NCI-H460 (cell line): ENCODE measurements at regions not wholly inside any gene's neighbourhood (a gene's known extent, or its start where the extent isn't known, plus 50 kb on each side); places are given as distances from the start of the nearest gene placed in this dataset.
"Not testable (repeated sequence)": the region's sequence is repeated elsewhere in the genome, so short reads cannot be mapped to it uniquely, and the experiment has no call there.

Experiments used
- DNase-seq: peaks from one replicate; pipeline ENCODE4 v3.0.0-alpha.2; 2016; ENCODE audit warnings: low read depth; ENCODE audit errors: extremely low read depth

DNA sequence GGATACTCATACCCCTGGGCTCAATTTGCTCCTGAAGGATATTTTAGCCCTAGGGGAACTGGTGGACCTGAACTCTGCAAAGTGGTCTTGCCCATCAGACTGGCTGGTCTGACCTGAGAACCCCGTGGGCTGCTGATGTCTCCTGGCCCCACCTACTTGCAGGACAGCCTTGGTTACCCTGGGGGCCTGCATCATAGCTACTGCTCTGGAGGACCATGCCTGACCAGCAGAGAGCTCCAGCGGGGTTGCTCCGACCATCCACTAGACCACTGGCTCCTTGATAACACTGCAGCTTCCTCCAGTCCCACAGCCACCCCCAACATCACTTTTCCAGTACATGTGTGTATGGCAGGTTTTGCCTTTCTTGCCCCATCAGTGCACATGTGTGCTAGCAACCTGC is 331.6 kb upstream of the BRINP3 start:
- DNase-seq = no peak

DNA sequence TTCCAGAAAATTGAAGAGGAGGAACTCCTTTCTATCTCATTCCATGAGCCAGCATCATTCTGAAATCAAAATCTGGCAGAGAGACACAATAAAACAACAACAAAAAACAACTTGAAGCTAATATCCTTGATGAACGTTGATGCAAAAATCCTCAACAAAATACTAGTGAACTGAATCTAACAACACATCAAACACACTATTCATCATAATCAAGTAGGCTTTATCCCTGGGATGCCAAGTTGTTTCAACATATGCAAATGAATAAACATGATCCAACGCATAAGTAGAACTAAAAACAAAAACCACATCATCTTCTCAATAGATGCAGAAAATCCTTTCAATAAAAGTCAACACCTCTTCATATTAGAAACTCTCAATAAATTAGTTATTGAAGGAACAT is 335.3 kb upstream of the BRINP3 start:
- no peak for DNase-seq

DNA sequence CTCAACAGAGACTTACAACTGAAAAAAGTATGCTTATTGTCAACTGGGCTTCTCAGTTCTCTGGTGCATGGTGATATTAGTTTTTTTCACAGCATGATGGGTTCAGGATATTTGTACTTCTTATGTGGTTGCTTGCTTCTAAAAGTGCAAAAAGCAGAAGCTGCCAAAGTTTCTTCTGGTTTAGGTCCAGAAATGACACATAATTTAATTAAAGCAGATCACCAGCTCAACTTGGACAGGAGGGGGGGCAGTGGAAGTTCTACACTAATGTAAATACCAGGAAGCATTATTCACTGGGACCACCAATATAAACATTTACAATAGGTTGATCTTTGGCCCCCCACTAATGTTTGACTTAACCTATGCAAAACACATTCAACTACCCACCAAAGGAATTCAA is 354.8 kb upstream of the BRINP3 start:
- DNase-seq = no peak

DNA sequence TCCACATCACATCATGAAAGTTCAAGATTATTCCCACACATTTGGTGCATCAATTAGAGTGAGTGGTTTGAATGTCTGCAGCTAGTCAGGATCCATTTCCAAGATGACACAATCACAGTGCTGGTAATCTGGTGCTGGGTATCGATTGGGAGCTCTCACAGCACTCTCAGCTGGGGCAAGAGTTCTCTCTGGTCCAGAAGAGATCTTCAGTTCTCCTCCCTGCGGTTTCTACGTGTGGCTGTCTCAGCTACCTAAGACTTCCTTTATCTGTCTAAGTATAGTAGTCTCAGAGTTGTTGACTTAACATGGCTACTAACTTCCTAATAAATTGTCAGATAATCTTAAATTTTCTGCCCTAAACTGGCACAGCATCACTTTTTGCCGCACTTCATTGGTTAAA is 358.0 kb upstream of the BRINP3 start:
- DNase-seq = no peak

- not testable (repeated sequence) for DNase-seq
These were observed 359.5 kb upstream of the BRINP3 start for GRCh38 chr1:190837200-190837599.

DNA sequence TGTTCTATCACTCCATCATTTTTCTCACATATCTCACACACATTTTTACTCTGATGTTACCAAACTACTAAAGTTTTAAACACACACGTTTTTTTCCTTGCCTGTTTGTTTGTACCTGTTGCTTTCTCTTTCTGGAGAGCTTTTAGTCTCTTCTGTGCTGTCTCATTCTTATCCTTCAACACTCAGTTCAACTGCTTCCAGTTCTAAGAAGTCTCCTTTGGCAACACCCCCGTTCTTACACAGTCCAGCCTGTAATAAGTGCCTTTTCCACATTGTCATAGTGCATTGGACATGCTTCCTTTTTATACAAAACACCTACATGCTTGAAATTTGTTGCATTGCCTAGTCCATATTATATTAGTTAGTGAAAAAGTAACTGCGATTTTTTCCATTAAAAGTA is 360.2 kb upstream of the BRINP3 start:
- no peak for DNase-seq

DNA sequence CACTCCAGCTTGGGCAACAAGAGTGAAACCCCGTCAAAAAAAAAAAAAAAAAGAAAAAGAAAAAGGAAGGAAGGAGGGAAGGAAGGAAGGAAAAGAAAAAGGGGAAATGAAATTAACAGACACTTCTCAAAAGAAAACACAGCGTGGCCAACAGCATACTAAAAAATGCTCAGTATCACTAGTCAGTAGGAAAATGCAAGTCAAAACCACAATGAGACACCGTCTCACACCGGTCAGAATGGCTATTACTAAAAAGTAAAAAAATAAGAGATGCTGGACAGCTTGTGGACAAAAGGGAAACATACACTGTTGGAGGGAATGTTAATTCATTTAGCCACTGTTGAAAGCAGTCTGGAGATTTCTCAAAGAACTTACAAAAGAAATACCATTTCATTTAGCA is 369.5 kb upstream of the BRINP3 start:
- no peak for DNase-seq

- DNase-seq = no peak
These were observed 371.7 kb upstream of the BRINP3 start for GRCh38 chr1:190849346-190849745.

DNA sequence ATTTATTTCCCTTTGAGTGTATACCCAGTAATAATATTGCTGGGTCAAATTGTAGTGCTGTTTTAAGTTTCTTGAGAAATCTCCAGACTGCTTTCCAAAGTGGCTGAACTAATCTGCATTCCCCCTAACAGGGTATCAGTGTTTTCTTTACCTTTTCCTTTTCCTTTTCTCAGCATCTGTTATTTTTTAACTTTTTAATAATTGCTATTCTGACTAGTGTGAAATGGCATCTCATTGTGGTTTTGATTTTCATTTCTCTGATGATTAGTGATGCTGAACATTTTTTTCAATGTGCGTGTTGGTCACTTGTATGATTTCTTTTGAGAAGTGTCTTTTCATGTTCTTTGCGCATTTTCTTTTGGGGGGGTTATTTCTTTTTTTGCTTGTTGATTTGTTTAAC is 374.9 kb upstream of the BRINP3 start:
- no peak for DNase-seq

GRCh38 chr1:190858140-190858539 is 380.5 kb upstream of the BRINP3 start:
- no peak for DNase-seq

DNA sequence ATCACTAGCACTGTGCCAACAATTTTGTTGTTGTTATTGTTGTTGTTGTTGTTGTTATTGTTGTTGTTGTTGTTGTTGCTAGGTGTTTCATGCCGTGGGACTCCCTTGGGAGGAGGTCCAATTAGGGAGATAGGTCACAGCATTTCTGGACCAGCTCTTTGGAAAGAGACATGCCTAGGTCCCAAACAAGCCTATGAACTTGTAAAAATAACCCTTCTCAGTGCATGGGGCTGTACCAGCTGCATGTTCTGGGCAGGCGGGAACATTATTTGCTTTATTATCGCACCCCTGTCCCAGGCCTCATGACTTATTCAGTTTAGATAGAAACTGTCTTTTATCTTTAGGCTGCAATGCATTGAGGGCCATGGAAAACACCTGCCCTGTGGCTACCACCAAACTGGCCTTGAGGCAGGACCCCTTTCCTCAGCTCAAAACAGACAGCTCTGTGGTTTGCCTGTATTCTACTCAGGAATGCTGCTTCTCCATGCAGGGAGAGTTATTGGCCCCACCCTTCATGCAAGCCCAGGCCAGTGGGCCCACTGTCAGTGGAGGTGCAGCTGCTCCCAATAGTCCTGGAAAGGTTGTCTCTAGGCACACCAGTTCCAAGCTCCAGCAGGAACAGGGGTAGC is 386.5 kb upstream of the BRINP3 start:
- no peak for DNase-seq

DNA sequence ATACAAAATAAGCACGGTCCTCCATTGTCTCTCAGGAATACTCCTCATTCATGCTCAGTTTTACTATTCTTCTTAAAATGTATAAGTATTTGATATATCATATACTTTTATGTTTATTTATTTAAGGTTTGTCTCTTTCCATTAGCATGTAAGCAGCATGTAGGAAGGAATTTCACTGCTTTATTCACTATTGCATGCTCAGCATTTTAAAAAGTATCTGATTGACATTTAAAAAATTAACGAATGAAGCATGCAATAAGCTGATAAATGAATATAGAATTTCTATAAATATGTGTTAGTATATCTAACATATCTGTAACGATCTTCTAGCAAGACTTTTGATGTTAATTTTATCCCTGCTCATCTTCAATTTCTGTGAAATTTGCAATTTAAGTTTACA is 402.7 kb upstream of the BRINP3 start:
- DNase-seq = no peak

GRCh38 chr1:190881064-190881463 is 403.4 kb upstream of the BRINP3 start:
- DNase-seq = no peak

- no peak for DNase-seq
These were observed 419.6 kb upstream of the BRINP3 start for GRCh38 chr1:190897233-190897632.

- no peak for DNase-seq
These were observed 426.5 kb upstream of the BRINP3 start for GRCh38 chr1:190904091-190904695.

- DNase-seq = no peak
These were observed 428.6 kb upstream of the BRINP3 start for GRCh38 chr1:190906206-190906725.

GRCh38 chr1:190908246-190908645 is 430.6 kb upstream of the BRINP3 start:
- DNase-seq = no peak

DNA sequence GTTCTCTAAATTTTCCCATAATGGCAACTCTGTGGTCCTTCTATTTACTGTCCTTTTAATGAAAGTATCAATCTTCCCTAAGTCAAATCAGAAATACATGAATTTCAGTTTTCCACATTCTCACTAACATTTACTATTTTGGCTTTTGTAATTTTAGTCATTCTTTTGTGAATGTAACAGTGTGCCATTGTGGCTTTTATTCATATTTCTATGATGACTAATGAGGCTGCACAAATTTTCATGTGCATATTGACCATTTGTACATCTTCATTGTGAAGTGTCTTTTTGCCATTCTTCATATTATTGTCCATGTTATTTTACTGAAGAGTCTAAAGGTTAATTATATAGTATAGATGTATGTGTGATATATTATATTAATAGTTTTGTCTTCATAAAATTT is 431.0 kb upstream of the BRINP3 start:
- no peak for DNase-seq

- DNase-seq = no peak
These were observed 458.3 kb upstream of the BRINP3 start for GRCh38 chr1:190935925-190936324.

DNA sequence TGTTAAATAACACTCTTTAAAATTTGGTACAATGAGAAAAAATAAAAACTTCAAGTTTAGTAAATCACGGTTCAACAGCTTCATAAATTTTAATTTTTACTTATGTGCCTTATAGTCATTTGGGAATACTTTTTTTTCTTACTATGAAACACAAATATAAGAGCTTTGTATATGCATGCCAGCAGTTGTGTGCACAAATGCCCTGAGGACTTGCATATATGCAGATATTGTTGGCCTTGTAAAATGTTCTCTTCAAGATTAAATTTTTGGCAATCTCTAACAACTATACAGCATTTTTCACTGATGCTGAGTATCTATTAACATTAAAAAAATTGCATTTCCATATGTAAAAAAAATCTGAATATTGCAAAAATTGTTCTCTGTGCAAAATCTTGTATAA is 458.7 kb upstream of the BRINP3 start:
- no peak for DNase-seq

GRCh38 chr1:190940951-190941350 is 463.3 kb upstream of the BRINP3 start:
- DNase-seq = no peak

- DNase-seq = no peak
These were observed 464.8 kb upstream of the BRINP3 start for GRCh38 chr1:190942475-190942874.

GRCh38 chr1:190943722-190944121 is 466.1 kb upstream of the BRINP3 start:
- DNase-seq = not testable (repeated sequence)
